ENCODE measurements at regions not wholly inside any gene's neighbourhood (a gene's known extent, or its start where the extent isn't known, plus 50 kb on each side); places are given as distances from the start of the nearest gene placed in this dataset.

DNA sequence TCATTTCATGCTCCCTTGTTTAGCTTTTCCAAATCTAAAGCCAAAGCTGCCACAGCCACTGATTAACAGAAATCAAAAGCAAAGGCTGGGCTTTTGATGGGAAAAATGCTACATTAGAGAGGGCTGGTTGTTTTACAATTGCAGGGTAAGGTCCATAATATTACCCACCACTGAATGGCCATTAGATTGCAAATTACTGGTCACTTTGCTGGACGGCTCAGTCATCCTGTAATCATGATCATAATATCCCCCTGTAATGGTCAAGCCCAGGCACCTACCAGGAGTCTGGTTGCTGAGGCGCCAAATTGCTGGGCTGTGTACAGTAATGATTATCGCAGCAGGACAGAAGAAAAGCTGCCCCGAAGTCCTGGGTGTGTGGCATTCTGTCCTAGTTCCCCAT lies 286.5 kb downstream of the ZSWIM6 start:
- no TSS peak for BruUV-seq (replicated peaks)
- no peaks in the 10 kb centered on the region for H3K4me1 ChIP-seq (replicated peaks; ENCODE audit: insufficient read depth)
- H3K36me3 ChIP-seq (ENCODE audit: low read depth) = no peaks in the 10 kb centered on the region
- no peaks in the 10 kb centered on the region for H3K27me3 ChIP-seq (ENCODE audit: insufficient read depth, low read depth)
- ChIA-PET CTCF (no interaction called here), POLR2A (ENCODE audit: unreplicated experiment) (no interaction called here)
- H3K9me2 ChIP-seq (ENCODE audit: insufficient read depth) = no peaks in the 10 kb centered on the region
- no peak for DNase-seq
- no peaks in the 10 kb centered on the region for H3K9me3 ChIP-seq (ENCODE audit: insufficient read depth, low read depth)
- no peak overlapping the region for H3K4me3 ChIP-seq
- no peak for TF ChIP-seq EZH2 (IDR thresholded peaks at IDR 0.05; ENCODE audit: low read depth)
- no peak overlapping the region for H3K4me2 ChIP-seq
- intact Hi-C loops (cut with micrococcal nuclease; ENCODE audit: unreplicated experiment) = no loop called here
- H3K79me2 ChIP-seq (ENCODE audit: low read depth) = no peaks in the 10 kb centered on the region
- H4K20me1 ChIP-seq (ENCODE audit: insufficient read depth) = no peaks in the 10 kb centered on the region
- H3K27ac ChIP-seq = no peak overlapping the region
- H3F3A ChIP-seq (ENCODE audit: insufficient read depth, low read depth) = no peaks in the 10 kb centered on the region
- H2AFZ ChIP-seq = no peak overlapping the region

DNA sequence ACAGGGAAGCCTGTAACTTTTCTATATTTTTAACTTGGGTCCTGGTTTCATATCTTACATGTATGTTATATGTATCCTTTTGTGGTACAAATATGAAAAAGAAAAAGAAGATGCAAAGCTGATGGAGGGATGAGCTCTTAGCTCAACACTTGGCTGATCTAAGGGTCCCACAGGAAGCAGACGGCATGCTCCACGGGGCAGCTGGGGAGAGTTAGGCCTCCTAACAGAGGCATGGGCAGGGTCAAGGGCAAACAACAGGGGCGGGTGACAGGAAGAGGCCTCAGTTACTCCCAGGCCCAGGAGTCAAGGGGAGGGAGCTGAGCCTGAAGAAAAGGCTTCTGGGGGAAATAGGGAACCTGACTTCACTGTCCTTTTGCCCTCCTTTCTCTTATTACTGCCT lies 287.2 kb downstream of the ZSWIM6 start:
- Histone ChIP-seq H3K4me1 (replicated peaks; ENCODE audit: insufficient read depth) (no peaks in the 10 kb centered on the region), H3K4me3 (no peak overlapping the region), H3K4me2 (no peak overlapping the region), H4K20me1 (ENCODE audit: insufficient read depth) (no peaks in the 10 kb centered on the region), H3K9me3 (ENCODE audit: insufficient read depth, low read depth) (no peaks in the 10 kb centered on the region), H3K27ac (no peak overlapping the region), H2AFZ (no peak overlapping the region), H3K27me3 (ENCODE audit: insufficient read depth, low read depth) (no peaks in the 10 kb centered on the region), H3K9me2 (ENCODE audit: insufficient read depth) (no peaks in the 10 kb centered on the region), H3K36me3 (ENCODE audit: low read depth) (no peaks in the 10 kb centered on the region), H3K79me2 (ENCODE audit: low read depth) (no peaks in the 10 kb centered on the region), H3F3A (ENCODE audit: insufficient read depth, low read depth) (no peaks in the 10 kb centered on the region)
- ChIA-PET POLR2A (ENCODE audit: unreplicated experiment) (no interaction called here), CTCF (no interaction called here)
- no peak for TF ChIP-seq EZH2 (IDR thresholded peaks at IDR 0.05; ENCODE audit: low read depth)
- TF ChIP-seq, protein P1, sequence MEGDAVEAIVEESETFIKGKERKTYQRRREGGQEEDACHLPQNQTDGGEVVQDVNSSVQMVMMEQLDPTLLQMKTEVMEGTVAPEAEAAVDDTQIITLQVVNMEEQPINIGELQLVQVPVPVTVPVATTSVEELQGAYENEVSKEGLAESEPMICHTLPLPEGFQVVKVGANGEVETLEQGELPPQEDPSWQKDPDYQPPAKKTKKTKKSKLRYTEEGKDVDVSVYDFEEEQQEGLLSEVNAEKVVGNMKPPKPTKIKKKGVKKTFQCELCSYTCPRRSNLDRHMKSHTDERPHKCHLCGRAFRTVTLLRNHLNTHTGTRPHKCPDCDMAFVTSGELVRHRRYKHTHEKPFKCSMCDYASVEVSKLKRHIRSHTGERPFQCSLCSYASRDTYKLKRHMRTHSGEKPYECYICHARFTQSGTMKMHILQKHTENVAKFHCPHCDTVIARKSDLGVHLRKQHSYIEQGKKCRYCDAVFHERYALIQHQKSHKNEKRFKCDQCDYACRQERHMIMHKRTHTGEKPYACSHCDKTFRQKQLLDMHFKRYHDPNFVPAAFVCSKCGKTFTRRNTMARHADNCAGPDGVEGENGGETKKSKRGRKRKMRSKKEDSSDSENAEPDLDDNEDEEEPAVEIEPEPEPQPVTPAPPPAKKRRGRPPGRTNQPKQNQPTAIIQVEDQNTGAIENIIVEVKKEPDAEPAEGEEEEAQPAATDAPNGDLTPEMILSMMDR (conservative IDR thresholded peaks at IDR 0.05) = no peak
- DNase-seq = no peak
- intact Hi-C loops (cut with micrococcal nuclease; ENCODE audit: unreplicated experiment) = no loop called here
- no TSS peak for BruUV-seq (replicated peaks)

DNA sequence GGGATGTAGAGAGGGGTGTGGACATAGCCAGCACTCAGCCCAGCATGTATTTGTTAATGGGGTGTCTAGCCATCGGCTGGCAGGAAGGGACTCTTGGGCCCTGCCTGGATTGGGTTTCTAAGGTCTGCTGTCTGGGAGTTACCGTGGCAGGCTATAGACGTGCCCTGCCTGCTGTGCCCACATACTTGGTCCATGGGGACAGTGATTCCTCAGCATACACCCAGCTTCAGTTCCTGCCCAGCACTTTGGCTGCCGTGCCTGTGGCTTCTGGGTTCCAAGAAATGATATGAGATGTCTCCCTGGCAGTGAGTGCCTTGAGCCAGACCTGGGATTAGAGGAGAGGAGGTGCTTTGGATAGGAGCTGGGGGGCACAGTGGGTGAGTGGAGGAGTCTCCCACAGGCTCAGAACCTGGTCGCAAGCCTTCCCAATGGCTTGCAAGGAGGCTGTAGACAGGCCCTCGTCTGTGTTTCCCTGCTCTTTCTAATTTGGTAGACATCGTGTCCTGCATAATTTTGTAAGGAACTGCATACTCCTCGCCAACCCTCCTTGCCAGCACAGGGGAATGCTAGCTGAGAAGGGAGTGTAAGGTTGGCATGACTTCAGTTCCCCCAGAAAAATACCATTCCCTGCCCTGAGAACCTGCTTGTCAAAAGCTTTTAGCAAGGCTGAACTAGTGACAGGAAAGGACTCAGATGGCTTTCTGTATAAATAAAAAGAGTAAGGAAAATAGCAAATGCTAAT lies 287.9 kb downstream of the ZSWIM6 start:
- H4K20me1 ChIP-seq (ENCODE audit: insufficient read depth) = no peaks in the 10 kb centered on the region

More for the DNA sequence above, 287.9 kb downstream of the ZSWIM6 start:
- Histone ChIP-seq H3K27me3 (ENCODE audit: insufficient read depth, low read depth) (no peaks in the 10 kb centered on the region), H3K9me2 (ENCODE audit: insufficient read depth) (no peaks in the 10 kb centered on the region), H3K4me1 (replicated peaks; ENCODE audit: insufficient read depth) (no peaks in the 10 kb centered on the region), H3K4me3 (no peak overlapping the region), H2AFZ (no peak overlapping the region), H3F3A (ENCODE audit: insufficient read depth, low read depth) (no peaks in the 10 kb centered on the region), H3K79me2 (ENCODE audit: low read depth) (no peaks in the 10 kb centered on the region), H3K27ac (no peak overlapping the region), H3K4me2 (no peak overlapping the region), H3K9me3 (ENCODE audit: insufficient read depth, low read depth) (no peaks in the 10 kb centered on the region), H3K36me3 (ENCODE audit: low read depth) (no peaks in the 10 kb centered on the region)
- ChIA-PET POLR2A (ENCODE audit: unreplicated experiment) (no interaction called here), CTCF (interaction anchor here (0.6 kb wide), 1 partner anchor 402 kb away, joined by 3 read pairs; no protein-coding TSS in a partner anchor)
- no TSS peak for BruUV-seq (replicated peaks)
- intact Hi-C loops (cut with micrococcal nuclease; ENCODE audit: unreplicated experiment) = no loop called here
- no peak for TF ChIP-seq EZH2 (IDR thresholded peaks at IDR 0.05; ENCODE audit: low read depth)
- TF ChIP-seq, protein P1 (conservative IDR thresholded peaks at IDR 0.05) = no peak
- no peak for DNase-seq
